PFSK-1 (cell line): ENCODE measurements at regions not wholly inside any gene's neighbourhood (a gene's known extent, or its start where the extent isn't known, plus 50 kb on each side); places are given as distances from the start of the nearest gene placed in this dataset.

Experiments used
- FOXP2 ChIP-seq: optimal IDR thresholded peaks from 2 replicates; pipeline ENCODE3; 2011; ENCODE audit warnings: borderline replicate concordance, control low read depth, inconsistent platforms; ENCODE audit not compliant: insufficient read depth; ENCODE audit errors: extremely low read length, extremely low read depth
- POLR2AphosphoS5 ChIP-seq: IDR thresholded peaks from 2 replicates; pipeline ENCODE4 v1.6.1; 2012; ENCODE audit warnings: low read depth, mild to moderate bottlenecking, control low read depth, low read length, moderate library complexity
- SIN3A ChIP-seq: IDR thresholded peaks from 2 replicates; pipeline ENCODE4 v1.6.1; 2012; ENCODE audit warnings: mild to moderate bottlenecking, low read length, moderate library complexity, borderline replicate concordance; ENCODE audit not compliant: insufficient read depth
- TAF1 ChIP-seq: IDR thresholded peaks from 2 replicates; pipeline ENCODE4 v1.6.1; 2012; ENCODE audit warnings: low read length, control low read depth, borderline replicate concordance; ENCODE audit not compliant: insufficient read depth
- TF ChIP-seq, protein P1 (sequence below), 2 experiments: IDR thresholded peaks; 2 replicates each; pipeline versions ENCODE4 v1.6.1 to v1.8.0; 2011 to 2012; ENCODE audit warnings: low read depth in 2 of 2, low read length in 2 of 2, control low read depth in 1 of 2, inconsistent platforms in 1 of 2, mild to moderate bottlenecking in 1 of 2, moderate library complexity in 1 of 2; ENCODE audit not compliant: insufficient read depth in 1 of 2

DNA sequence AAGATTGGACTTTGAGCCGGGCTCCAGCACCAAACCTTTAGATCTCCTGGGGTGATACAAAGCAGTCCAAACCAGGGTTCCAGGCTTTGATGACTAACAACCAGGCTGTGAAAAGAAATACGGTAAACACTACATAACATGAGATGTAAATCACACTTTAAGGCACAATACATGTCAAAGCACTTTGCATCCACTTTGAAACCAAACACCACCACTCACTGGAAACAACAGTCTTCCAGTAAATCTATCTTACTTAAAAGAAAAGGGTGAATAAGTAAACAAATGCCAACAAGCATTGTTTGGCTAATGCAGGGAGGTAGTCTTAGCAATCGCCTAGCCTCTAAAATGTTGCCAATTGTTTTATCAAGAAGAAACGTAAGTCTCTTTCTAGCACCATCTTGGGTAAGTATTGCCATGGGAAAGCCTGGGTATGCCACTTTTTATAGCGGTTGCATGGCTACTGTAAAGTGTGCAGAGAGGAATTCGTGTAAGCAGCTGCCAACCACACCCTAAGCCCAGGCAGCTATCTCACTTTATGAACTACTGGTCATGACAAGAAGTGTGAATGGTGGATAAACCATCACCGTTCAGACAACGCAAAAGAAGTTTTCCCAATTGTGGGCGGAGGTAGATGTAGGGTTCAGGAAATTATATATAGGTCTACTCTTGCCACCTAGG lies 267.4 kb upstream of the PSMD7 start:
- TF ChIP-seq SIN3A (no peak), TAF1 (no peak), FOXP2 (no peak), POLR2AphosphoS5 (no peak)
- TF ChIP-seq, protein P1, sequence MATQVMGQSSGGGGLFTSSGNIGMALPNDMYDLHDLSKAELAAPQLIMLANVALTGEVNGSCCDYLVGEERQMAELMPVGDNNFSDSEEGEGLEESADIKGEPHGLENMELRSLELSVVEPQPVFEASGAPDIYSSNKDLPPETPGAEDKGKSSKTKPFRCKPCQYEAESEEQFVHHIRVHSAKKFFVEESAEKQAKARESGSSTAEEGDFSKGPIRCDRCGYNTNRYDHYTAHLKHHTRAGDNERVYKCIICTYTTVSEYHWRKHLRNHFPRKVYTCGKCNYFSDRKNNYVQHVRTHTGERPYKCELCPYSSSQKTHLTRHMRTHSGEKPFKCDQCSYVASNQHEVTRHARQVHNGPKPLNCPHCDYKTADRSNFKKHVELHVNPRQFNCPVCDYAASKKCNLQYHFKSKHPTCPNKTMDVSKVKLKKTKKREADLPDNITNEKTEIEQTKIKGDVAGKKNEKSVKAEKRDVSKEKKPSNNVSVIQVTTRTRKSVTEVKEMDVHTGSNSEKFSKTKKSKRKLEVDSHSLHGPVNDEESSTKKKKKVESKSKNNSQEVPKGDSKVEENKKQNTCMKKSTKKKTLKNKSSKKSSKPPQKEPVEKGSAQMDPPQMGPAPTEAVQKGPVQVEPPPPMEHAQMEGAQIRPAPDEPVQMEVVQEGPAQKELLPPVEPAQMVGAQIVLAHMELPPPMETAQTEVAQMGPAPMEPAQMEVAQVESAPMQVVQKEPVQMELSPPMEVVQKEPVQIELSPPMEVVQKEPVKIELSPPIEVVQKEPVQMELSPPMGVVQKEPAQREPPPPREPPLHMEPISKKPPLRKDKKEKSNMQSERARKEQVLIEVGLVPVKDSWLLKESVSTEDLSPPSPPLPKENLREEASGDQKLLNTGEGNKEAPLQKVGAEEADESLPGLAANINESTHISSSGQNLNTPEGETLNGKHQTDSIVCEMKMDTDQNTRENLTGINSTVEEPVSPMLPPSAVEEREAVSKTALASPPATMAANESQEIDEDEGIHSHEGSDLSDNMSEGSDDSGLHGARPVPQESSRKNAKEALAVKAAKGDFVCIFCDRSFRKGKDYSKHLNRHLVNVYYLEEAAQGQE (IDR thresholded peaks at IDR 0.05; ENCODE audit: insufficient read depth in 1 of 2, low read depth in 2 of 2, low read length in 2 of 2) = no peak

DNA sequence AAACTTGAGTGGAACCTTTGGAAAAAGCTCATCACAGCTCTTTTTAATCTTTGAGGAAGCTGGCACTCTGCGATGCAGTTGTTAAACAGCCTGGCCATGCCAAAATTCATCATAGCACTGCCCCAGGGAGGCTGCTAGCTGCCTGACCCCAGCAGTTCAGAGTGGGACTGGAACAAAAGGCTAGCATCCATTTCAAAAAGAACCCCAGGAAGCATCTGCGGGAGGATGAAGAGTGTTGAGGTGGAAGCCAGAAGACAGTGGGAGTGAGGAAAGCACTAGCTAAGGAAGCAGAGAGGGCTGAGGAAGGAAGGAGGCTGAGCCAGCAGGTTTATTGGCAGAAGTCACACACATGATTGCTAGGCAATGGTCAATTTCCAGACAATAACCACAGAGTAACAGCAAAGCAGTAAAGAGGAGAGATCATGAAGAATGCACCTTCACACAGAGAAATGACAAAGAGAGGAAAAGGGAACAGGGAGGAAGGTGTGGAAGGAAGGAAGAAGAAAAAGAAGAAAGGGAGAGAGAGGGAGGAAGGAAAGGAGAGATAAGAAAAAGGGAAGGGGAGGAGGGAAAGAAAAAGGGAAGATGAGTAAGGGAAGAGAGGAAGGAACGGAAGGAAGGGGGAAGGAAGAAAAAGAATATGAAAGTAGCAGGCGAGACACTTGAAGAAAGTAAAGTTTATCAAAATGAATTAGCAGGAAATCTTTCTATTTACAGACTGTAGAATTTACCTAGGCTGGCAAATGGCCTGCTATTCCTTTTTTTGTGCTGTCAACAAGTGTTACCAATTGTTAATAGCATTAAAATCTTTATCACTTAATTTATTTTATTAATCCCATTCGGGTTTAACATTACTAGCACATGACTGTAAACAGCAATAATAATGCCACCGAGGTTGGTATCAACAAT lies 270.0 kb upstream of the PSMD7 start:
- TF ChIP-seq TAF1 (no peak), POLR2AphosphoS5 (no peak), SIN3A (no peak), FOXP2 (no peak)
- TF ChIP-seq, protein P1 (IDR thresholded peaks at IDR 0.05; ENCODE audit: insufficient read depth in 1 of 2, low read depth in 2 of 2, low read length in 2 of 2) = no peak

DNA sequence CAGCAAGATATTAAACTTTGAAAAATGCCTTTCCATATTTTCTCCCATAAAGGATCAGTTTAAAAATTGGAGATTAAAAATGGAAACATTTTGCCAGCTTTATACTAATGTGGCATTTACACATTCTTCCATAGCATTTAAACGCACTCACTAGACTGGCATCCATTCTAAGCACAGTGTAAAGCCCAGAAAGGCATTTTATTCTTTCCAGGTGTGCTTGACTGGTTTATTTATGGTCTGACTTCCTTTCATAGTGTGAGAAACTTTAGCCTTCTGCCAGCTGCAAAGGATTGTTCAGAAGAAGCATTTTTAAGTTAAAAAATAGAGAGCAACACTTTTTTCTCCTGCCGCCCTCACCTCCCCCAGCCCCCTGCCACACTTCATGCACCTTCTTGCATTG lies 271.7 kb upstream of the PSMD7 start:
- TF ChIP-seq SIN3A = no peak
- TF ChIP-seq, protein P1 (IDR thresholded peaks at IDR 0.05; ENCODE audit: insufficient read depth in 1 of 2, low read depth in 2 of 2, low read length in 2 of 2) = no peak
- TF ChIP-seq TAF1 = no peak
- no peak for TF ChIP-seq POLR2AphosphoS5
- no peak for TF ChIP-seq FOXP2

DNA sequence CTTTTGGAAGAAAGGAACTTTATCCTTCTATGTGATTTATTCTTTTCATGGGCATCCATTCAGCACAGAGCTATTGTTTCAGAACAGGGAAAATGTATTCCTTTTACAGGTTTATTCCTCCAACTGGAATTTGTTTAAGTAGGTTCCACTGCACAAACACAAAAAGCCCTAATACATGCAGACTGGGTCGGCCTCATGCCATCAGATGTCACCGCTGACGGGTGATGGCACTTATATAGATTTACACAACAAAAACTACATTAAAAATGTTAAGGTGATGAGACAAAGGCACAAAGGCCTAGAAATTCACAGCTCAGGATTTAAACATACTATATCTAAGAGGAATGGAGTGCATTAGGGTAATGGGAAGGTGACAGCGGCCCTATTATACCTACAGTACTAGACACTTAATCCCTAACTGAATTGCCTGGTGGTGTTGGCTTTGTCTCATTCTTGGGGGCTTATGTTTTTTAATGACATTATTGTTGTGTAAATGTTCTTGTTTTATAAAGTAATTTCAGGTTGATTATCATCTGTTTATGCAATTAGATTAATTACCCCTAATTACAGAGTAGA lies 276.4 kb upstream of the PSMD7 start:
- TF ChIP-seq SIN3A (no peak), POLR2AphosphoS5 (no peak), FOXP2 (no peak), TAF1 (no peak)
- TF ChIP-seq, protein P1 (IDR thresholded peaks at IDR 0.05; ENCODE audit: insufficient read depth in 1 of 2, low read depth in 2 of 2, low read length in 2 of 2) = no peak
